ENCODE measurements at regions not wholly inside any gene's neighbourhood (a gene's known extent, or its start where the extent isn't known, plus 50 kb on each side); places are given as distances from the start of the nearest gene placed in this dataset.
"Not testable (repeated sequence)": the region's sequence is repeated elsewhere in the genome, so short reads cannot be mapped to it uniquely, and the experiment has no call there.

- DNase-seq: not testable (repeated sequence)
Measured at GRCh38 chr6:168842632-168843212, 401.7 kb downstream of the SMOC2 start.

- no peak for DNase-seq
Measured at GRCh38 chr6:168841609-168842278, 400.8 kb downstream of the SMOC2 start.

- not testable (repeated sequence) for DNase-seq
Measured at GRCh38 chr6:168840932-168841331, 399.9 kb downstream of the SMOC2 start.

GRCh38 chr6:168840299-168840698, 399.3 kb downstream of the SMOC2 start:
- not testable (repeated sequence) for DNase-seq

- DNase-seq: no peak
Measured at GRCh38 chr6:168838037-168838399, 397.0 kb downstream of the SMOC2 start.

GRCh38 chr6:168837254-168838036, 396.5 kb downstream of the SMOC2 start:
- no peak for DNase-seq

- DNase-seq: no peak
Measured at GRCh38 chr6:168835991-168836390, 395.0 kb downstream of the SMOC2 start.

- DNase-seq: no peak
Measured at GRCh38 chr6:168834801-168835200, 393.8 kb downstream of the SMOC2 start.

- DNase-seq: no peak
Measured at GRCh38 chr6:168834042-168834587, 393.1 kb downstream of the SMOC2 start.

- no peak for DNase-seq
Measured at GRCh38 chr6:168828800-168829199, 387.8 kb downstream of the SMOC2 start.

GRCh38 chr6:168828035-168828434, 387.1 kb downstream of the SMOC2 start:
- DNase-seq: no peak

- DNase-seq: no peak
Measured at GRCh38 chr6:168827586-168827871, 386.5 kb downstream of the SMOC2 start.

- DNase-seq: no peak
Measured at GRCh38 chr6:168826726-168827585, 386.0 kb downstream of the SMOC2 start.

GRCh38 chr6:168826078-168826390, 385.1 kb downstream of the SMOC2 start:
- DNase-seq: no peak

- DNase-seq: no peak
Measured at GRCh38 chr6:168825226-168826077, 384.5 kb downstream of the SMOC2 start.

GRCh38 chr6:168823397-168824212, 382.6 kb downstream of the SMOC2 start:
- no peak for DNase-seq

GRCh38 chr6:168822376-168822775, 381.4 kb downstream of the SMOC2 start:
- no peak for DNase-seq

GRCh38 chr6:168819546-168819945, 378.6 kb downstream of the SMOC2 start:
- DNase-seq: no peak

GRCh38 chr6:168817558-168818159, 376.7 kb downstream of the SMOC2 start:
- DNase-seq: no peak

GRCh38 chr6:168815229-168815628, 374.2 kb downstream of the SMOC2 start:
- DNase-seq: no peak

GRCh38 chr6:168808232-168808631, 367.2 kb downstream of the SMOC2 start:
- no peak for DNase-seq

Data from inflammatory macrophage (primary cell).